SIG-M5 treated with dmso at 0.1 percent for 504 hours (cell line): ENCODE measurements at regions not wholly inside any gene's neighbourhood (a gene's known extent, or its start where the extent isn't known, plus 50 kb on each side); places are given as distances from the start of the nearest gene placed in this dataset.
"Not testable (repeated sequence)": the region's sequence is repeated elsewhere in the genome, so short reads cannot be mapped to it uniquely, and the experiment has no call there.

Experiments used
- DNase-seq: peaks from one replicate; lab custom pipeline; 2025; ENCODE audit not compliant: unreplicated experiment; lab: John Stamatoyannopoulos, UW

DNA sequence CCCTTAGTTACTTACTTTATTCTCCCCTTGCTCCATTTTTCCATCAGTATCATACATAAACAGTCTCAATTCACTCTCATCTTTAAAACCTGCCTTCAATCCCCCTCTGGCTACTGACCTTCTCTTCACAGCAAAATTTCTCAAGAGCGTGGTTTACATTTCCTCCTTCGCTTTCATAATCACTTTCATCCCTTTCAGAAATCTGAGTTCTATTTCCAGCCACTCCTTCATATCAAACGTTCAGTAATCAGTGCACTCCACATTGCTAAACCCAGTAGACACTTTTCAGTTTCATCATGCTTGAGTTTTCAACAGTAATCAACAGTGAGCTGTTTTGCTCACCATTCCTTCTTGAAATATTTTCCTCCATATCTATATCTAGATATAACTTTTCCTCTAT, 176.7 kb upstream of the HSF2 start:
- DNase-seq: peak; percentile 74

GRCh38 chr6:122223251-122223650, 176.2 kb upstream of the HSF2 start:
- DNase-seq: no peak

- DNase-seq: no peak
Observed at GRCh38 chr6:122238861-122239260, 160.6 kb upstream of the HSF2 start.

GRCh38 chr6:122246906-122247658, 152.4 kb upstream of the HSF2 start:
- no peak for DNase-seq

GRCh38 chr6:122248001-122248669, 151.3 kb upstream of the HSF2 start:
- no peak for DNase-seq

DNA sequence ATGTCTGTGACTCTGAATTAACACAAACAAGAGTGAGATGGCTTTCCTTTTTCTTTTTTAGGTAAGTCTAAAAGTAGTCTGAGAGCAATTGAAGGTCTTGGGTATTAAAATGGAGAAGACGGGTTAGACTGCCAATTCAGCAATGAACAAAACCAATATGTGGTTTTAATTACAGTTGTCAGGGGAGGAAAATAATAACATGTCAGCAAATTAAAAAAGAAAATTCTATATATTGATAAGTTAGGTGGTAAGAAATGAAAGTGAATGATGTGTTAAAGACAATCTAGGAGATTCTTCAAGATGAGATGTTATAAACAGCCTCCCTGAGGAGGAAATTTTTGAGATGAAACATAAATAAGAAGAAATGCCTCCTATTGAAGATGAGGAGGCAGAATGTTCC, 150.6 kb upstream of the HSF2 start:
- DNase-seq: no peak

DNA sequence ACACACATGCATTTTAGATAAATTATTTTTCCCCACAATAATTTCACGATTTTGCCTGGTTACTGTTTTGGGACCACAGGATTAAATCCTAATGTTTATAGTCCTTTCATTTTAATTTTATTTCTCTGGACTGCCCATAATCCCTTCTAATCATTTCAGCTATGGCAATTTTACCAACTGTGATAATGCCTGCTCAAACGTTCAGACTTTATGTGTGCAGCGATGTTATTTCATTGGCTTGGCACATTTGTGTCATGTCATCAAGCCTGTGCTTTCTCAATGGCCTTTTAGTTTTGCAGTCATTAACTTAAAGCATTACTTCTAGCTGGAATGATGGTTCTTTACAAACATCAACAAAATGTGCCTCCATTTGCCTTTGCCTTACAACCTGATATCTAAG, 140.6 kb upstream of the HSF2 start:
- DNase-seq: no peak

DNA sequence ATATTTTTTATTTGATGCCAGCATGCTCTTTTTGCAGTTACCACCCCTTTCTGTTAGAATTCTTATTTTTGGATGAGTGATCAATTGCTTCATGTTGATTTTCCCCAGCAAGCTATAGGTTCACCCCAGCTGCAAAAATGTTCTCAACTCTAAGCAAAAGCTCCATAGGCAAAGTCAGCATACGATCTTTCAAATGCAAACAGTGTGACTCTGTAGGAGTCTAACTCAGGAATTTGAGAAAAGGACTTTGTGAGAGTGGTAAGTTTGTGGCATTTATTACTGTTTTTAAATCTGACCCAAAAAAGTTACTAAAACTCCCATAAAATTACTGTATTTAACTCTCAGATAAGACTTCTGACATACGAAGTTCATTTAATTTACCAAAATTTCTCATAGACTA, 134.9 kb upstream of the HSF2 start:
- no peak for DNase-seq

DNA sequence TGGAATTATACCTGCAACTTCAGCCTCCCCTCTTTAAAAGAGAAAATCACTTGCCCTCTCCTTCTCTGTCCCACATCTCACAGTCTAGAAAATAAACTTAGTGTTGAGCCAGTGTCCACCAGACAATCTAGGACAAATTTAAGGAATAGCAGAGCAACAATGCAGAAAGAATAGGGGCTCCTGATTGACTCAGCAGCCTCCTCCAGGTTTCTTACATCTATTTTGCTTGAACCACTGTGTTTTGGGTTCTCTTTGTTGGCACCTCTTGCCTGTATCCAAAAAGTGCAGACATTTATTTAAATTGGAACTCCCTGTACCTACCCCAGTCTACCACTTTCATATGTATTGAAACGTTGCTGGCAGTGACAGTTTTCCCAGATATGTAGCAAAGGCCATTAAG, 133.7 kb upstream of the HSF2 start:
- DNase-seq: no peak

DNA sequence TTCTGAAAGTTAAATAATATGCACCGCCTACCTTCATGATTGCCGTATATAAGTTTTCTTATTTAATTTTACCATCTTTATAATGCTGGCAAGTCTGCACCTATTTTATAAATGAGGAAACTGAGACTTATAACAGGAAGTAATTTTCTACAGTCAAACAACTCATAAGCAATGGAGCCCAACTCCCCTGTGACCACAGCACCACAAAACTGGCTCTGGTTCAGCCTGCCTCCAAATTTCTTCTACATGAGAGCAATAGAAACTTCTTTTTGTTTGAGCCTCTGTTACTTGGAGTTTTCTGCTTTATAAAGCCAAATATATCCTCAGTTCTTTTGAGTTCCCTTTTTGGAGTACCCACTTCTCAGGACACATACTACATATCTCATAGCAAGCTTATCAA, 131.1 kb upstream of the HSF2 start:
- DNase-seq: no peak

GRCh38 chr6:122276637-122277036, 122.8 kb upstream of the HSF2 start:
- no peak for DNase-seq

DNA sequence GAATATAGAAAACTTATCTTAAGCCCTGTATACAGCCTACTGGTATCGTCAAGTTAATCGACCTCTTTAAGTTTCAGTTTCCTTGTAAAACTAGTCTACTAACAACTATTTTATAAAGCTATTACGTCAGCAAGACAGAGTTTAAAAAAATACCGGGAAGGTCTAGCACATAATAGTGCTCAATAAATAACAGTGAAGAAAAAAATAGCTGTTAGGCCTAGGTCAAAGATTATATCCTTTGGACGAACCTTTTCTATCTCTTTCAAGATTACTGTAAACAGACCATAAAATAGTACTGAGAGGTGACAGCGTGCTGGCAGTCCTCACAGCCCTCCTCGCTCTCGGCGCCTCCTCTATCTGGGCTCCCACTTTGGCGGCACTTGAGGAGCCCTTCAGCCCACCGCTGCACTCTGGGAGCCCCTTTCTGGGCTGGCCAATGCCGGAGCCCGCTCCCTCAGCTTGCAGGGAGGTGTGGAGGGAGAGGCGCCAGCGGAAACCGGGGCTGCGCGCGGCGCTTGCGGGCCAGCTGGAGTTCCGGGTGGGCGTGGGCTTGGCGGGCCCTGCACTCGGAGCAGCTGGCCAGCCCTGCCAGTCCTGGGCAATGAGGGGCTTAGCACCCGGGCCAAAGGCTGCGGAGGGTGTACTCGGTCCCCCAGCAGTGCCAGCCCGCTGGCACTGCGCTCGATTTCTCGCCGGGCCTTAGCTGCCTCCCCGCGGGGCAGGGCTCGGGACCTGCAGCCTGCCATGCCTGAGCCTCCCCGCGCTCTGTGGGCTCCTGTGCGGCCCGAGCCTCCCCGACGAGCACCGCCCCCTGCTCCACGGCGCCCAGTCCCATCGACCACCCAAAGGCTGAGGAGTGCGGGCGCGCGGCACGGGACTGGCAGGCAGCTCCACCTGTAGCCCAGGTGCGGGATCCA, 119.1 kb upstream of the HSF2 start:
- DNase-seq: not testable (repeated sequence)

GRCh38 chr6:122283884-122284283, 115.6 kb upstream of the HSF2 start:
- no peak for DNase-seq

DNA sequence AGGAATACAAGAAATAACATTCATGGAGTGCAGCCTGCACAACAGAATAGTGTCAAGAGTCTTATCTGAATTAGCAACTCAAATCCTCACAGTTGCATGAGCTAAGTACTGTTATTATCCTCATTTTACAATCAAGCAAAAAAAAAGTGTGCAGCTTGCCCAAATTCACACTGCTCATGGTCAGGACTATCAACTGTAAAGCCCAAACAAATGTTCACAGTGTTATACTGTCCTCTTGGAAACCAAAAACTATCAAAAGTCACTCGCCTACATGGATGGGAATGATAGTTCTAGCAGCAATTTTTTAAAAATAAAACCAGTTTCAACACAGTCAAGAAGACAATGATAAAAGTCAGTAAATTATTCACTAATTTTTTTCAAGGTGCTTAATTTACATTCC, 114.6 kb upstream of the HSF2 start:
- DNase-seq: no peak

DNA sequence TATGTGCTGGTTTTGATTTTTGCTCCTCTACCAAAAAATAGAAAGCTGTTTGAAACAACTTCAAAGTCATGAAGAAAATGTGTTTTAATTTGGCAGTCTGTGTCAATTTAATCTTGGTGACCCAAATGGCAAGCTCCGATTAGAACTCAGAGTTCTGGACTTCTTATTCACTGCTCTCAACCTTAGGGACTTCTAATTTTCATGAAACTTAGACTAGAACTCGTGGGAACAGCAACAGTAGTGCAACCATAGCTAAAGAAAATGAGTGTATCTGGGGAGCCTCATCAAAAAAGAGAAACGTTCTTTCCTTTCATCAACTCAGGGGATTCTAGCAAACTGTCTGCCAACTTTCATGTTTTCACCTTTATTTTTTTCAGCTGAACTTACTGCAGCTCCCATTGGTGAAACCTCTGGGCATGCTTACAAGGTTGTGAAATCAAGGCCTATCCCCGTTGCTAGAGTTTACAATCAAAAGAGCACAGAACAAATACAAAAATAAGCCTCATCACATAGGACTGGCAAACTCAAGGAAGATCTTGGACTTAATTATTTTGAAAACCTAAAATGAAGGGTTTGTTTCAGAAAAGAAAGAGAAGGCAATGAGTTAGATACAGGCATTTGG, 114.0 kb upstream of the HSF2 start:
- no peak for DNase-seq

DNA sequence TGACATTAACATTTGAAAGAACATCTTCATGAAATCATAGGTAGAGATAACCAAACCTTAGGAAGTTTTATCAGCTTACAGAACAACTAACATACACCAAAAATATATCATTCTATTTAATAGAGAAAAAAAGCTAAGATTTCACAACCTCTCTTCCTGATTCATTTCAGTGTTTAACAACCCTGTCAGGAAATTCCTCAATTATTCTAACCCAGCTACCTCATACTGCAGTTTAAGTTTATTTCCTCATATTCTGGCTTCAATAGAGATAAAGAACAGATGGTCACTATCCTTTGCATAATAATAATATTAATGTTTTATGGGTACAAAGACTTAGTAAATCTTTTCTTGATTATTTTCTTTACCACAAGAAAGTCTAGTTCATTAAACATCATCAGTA, 112.9 kb upstream of the HSF2 start:
- no peak for DNase-seq

DNA sequence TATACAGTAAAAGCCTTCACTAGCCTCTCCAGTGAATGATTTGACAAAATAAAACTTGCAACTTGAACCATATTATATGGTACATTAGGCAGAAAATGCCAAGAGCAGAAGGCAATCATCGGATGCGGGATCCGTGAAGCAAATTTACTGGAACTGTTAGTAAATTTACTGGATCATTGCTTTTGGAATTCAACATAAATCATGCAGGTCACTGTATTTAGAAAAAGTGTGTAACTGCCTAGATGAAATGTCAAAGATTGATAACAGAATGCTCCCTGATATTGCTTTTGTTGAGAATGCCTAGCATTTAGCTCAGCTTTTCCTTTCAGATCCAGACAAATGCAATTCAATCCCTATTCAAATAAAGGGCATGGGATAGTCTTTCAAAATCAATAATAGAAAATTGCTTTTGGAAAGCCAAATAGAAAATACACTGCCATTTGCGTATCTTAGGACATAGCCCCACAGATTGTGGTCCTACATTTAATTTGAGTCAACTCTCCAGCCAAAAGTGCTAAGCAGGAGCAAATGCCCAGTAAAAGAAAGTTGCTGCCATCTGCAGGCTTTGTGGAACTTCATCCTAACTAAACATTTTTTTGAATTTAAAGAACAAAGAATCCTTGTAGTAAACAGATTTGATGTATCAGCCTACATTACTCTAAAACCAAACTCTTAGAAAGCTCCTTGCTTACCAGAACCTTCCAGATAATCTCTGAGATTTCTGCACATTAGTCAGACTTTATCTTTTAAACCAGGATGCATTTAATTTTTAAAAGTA, 109.5 kb upstream of the HSF2 start:
- DNase-seq: no peak

DNA sequence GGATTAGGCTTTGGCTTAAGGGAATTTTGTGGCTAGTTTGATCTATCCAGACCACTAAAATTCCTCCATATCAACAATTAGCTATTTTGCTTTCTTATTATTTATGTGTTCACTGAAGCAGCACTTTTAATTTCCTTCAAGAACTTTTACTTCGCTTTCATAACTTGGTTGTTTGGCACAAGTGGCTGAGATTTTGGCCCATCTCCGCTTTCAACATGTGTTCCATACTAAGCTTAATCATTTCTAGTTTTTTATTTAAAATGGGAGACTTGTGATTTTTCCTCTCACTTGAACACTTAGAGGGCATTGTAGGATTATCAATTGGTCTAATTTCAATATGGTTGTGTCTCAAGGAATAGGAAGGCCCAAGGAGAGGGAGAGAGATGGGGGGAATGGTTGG, 102.4 kb upstream of the HSF2 start:
- no peak for DNase-seq

- no peak for DNase-seq
Observed at GRCh38 chr6:122302067-122302466, 97.4 kb upstream of the HSF2 start.

DNA sequence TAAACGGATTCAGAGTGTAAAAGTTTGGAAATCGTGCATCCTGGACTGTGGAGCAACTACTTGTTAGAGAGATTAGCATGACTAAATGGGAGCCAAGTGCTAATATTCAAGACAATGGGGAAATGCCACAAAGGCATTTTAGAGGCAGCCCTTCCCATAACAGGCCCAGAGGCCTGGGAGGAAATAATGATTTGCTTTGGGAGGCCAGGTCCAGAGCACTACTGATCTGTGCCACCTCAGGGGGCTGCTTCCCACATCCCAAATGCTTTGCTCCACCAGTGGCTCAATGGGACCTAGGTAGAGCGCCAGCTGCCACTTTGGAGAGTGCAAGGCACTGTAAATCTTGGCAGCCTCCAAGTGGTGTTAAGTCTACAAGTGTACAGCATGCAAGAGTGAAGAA, 91.9 kb upstream of the HSF2 start:
- no peak for DNase-seq

DNA sequence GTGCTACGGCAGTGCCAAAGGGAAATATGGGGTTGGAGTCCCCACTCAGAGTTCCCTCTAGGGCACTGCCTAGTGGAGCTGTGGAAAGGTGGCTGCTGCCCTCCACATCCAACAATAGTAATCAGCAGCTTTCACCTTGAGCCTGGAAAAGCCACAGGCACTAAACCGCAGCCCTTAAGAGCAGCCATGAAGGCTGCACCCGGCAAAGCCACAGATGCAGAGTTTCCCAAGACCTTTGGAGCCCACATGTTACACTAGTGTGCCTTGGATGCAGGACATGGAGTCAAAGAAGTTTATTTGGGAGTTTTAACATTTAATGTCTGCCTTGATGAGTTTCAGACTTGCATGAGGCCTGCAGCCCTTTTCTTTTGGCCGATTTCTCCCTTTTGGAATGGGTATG, 91.4 kb upstream of the HSF2 start:
- no peak for DNase-seq
